Prostate gland (tissue), 2 donors: ENCODE measurements at regions not wholly inside any gene's neighbourhood (a gene's known extent, or its start where the extent isn't known, plus 50 kb on each side); places are given as distances from the start of the nearest gene placed in this dataset.

Experiments used
- DNase-seq: peaks from one replicate; pipeline ENCODE4 v3.0.0-alpha.2; 2019; ENCODE audit warnings: low spot score
- H3K27ac ChIP-seq, 2 donors: fragments of 200-600 bp; sonication (generic); 2 replicates each; pipeline ENCODE4 v1.5.1; 2017 to 2019
- H3K27me3 ChIP-seq: fragments of 200-600 bp; sonication (generic); replicated peaks from 2 replicates; pipeline ENCODE4 v1.5.1; 2019; ENCODE audit not compliant: insufficient read depth
- H3K36me3 ChIP-seq, 2 donors: fragments of 200-600 bp; sonication (generic); 1 replicate in 1 of 2; 2 replicates in 1 of 2; pipeline versions ENCODE4 v1.5.1 to v1.8.1; 2017 to 2019
- H3K4me1 ChIP-seq: fragments of 200-600 bp; sonication (generic); replicated peaks from 2 replicates; pipeline ENCODE4 v1.5.1; 2019
- H3K4me3 ChIP-seq, 2 donors: fragments of 200-600 bp; sonication (generic); 2 replicates each; pipeline ENCODE4 v1.5.1; 2017 to 2019
- H3K9me3 ChIP-seq: fragments of 200-600 bp; sonication (generic); 2 replicates; pipeline ENCODE4 v1.5.1; 2017
- POLR2A ChIP-seq: fragments of 450-650 bp; IDR thresholded peaks from one replicate; pipeline ENCODE4 v1.6.1; 2016; ENCODE audit warnings: antibody characterized with exemption, mild to moderate bottlenecking
- POLR2AphosphoS5 ChIP-seq: sonication (generic); formaldehyde crosslinking; IDR thresholded peaks from one replicate; pipeline ENCODE4 v1.6.1; 2017; ENCODE audit warnings: antibody characterized with exemption
- WGBS: methylation state at CpG from one replicate; pipeline ENCODE4 v1.1.5; 2018; 5-methylcytosine and 5-hydroxymethylcytosine counted together
- intact Hi-C: fragments of 100-400 bp; cut with DNase I; formaldehyde crosslinking; loops from one replicate; pipeline ENCODE4 v1.14.2; 2022
- TF ChIP-seq, protein P1 (sequence below), 4 experiments: fragments of 200-600 bp in 2 of 4; fragments of 450-650 bp in 2 of 4; sonication (generic) in 2 of 4; IDR thresholded peaks; 1 replicate in 3 of 4; 2 replicates in 1 of 4; pipeline ENCODE4 v1.5.1; 2016 to 2019; ENCODE audit warnings: antibody characterized with exemption in 4 of 4, mild to moderate bottlenecking in 2 of 4, moderate library complexity in 2 of 4

- TF ChIP-seq POLR2AphosphoS5 (no peak), POLR2A (no peak)
- TF ChIP-seq, protein P1, sequence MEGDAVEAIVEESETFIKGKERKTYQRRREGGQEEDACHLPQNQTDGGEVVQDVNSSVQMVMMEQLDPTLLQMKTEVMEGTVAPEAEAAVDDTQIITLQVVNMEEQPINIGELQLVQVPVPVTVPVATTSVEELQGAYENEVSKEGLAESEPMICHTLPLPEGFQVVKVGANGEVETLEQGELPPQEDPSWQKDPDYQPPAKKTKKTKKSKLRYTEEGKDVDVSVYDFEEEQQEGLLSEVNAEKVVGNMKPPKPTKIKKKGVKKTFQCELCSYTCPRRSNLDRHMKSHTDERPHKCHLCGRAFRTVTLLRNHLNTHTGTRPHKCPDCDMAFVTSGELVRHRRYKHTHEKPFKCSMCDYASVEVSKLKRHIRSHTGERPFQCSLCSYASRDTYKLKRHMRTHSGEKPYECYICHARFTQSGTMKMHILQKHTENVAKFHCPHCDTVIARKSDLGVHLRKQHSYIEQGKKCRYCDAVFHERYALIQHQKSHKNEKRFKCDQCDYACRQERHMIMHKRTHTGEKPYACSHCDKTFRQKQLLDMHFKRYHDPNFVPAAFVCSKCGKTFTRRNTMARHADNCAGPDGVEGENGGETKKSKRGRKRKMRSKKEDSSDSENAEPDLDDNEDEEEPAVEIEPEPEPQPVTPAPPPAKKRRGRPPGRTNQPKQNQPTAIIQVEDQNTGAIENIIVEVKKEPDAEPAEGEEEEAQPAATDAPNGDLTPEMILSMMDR (IDR thresholded peaks at IDR 0.05) = no peak
- Histone ChIP-seq H3K27ac (no peak overlapping the region), H3K4me3 (no peak overlapping the region), H3K27me3 (no peaks in the 10 kb centered on the region), H3K4me1 (no peaks in the 10 kb centered on the region), H3K36me3 (no peaks in the 10 kb centered on the region), H3K9me3 (no peaks in the 10 kb centered on the region)
- no peak for DNase-seq
- 33% methylated on average over 7 of the region's 7 CpGs for WGBS
- intact Hi-C loops = no loop called here
These were observed 60.9 kb upstream of the FZD10 start for GRCh38 chr12:130101370-130101769.

DNA sequence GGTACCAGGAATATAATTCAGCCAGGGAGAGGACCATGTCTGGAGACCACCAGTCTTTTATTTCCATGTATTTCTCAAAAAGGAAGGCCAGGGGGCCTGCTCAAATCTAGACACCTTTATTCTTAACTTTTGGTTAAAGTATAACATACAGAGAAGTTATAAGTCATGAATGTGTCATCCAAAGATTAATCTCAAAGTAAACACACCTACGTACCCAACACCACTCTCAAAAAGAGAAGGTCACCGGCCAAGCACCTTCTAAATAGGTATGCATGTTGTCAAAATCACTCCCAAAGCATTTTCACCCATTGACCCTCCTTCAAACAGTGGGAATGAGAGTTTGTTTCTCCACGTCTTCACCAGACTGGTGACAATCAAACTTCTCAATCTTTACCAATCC lies 60.0 kb upstream of the FZD10 start:
- Histone ChIP-seq H3K9me3 (no peaks in the 10 kb centered on the region), H3K4me1 (no peaks in the 10 kb centered on the region), H3K27me3 (no peaks in the 10 kb centered on the region), H3K4me3 (no peak overlapping the region), H3K36me3 (no peaks in the 10 kb centered on the region), H3K27ac (no peak overlapping the region)
- no peak for DNase-seq
- intact Hi-C loops = no loop called here
- TF ChIP-seq POLR2AphosphoS5 (no peak), POLR2A (no peak)
- TF ChIP-seq, protein P1 (IDR thresholded peaks at IDR 0.05) = no peak
- 76% methylated on average over 3 of the region's 3 CpGs for WGBS

DNA sequence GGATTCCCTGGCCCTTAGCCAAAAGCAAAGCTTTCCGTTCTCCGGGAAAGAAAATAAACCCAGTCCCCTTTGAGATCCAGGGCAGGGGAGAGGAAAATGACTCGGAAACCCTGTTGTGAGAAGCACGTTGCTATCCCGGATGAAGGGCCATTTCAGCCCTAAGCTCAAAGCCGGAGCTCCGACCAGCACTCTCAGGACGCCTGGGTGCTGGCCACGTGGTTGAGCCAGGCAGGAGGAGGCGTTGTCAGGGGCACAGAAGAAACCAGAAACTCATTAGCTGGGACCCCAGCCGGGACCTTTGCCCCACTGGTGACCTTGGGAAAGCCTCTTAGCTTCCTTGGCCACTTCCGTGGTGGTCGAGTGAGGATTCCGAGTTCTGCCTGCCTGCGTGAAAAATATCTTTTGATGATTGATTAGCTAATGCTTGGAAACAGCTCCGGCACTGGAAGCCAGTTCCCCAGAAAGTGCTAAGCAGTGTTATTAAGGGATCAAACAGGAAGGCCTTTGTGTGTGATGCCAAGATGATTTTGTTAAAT lies 57.6 kb upstream of the FZD10 start:
- no peaks in the 10 kb centered on the region for H3K27me3 ChIP-seq
- no peaks in the 10 kb centered on the region for H3K4me1 ChIP-seq
- no peaks in the 10 kb centered on the region for H3K9me3 ChIP-seq
- H3K36me3 ChIP-seq = no peaks in the 10 kb centered on the region
- no peak for DNase-seq
- intact Hi-C loops = no loop called here
- TF ChIP-seq, protein P1 (IDR thresholded peaks at IDR 0.05) = no peak
- TF ChIP-seq POLR2A (no peak), POLR2AphosphoS5 (no peak)
- no peak overlapping the region for H3K4me3 ChIP-seq
- no peak overlapping the region for H3K27ac ChIP-seq
- 6% methylated on average over 16 of the region's 16 CpGs for WGBS

- no peaks in the 10 kb centered on the region for H3K9me3 ChIP-seq
- H3K27me3 ChIP-seq = no peaks in the 10 kb centered on the region
- no peaks in the 10 kb centered on the region for H3K4me1 ChIP-seq
- no peak for TF ChIP-seq POLR2AphosphoS5
- TF ChIP-seq, protein P1 (IDR thresholded peaks at IDR 0.05) = no peak
- TF ChIP-seq POLR2A = no peak
- no peak for DNase-seq
- H3K4me3 ChIP-seq = no peak overlapping the region
- no peaks in the 10 kb centered on the region for H3K36me3 ChIP-seq
- 93% methylated on average over 16 of the region's 16 CpGs for WGBS
- intact Hi-C loops = no loop called here
- no peak overlapping the region for H3K27ac ChIP-seq
These were observed 53.0 kb upstream of the FZD10 start for GRCh38 chr12:130109062-130109945.

GRCh38 chr12:130110914-130111313 lies 51.4 kb upstream of the FZD10 start:
- TF ChIP-seq, protein P1 (IDR thresholded peaks at IDR 0.05) = no peak
- TF ChIP-seq POLR2AphosphoS5 (no peak), POLR2A (no peak)
- no peaks in the 10 kb centered on the region for H3K36me3 ChIP-seq
- no peaks in the 10 kb centered on the region for H3K27me3 ChIP-seq
- no peaks in the 10 kb centered on the region for H3K9me3 ChIP-seq
- 40% methylated on average over 8 of the region's 8 CpGs for WGBS
- DNase-seq = no peak
- H3K27ac ChIP-seq = no peak overlapping the region
- H3K4me3 ChIP-seq = no peak overlapping the region
- no peaks in the 10 kb centered on the region for H3K4me1 ChIP-seq
- intact Hi-C loops = no loop called here
